GM19035 (cell line): ENCODE measurements at regions not wholly inside any gene's neighbourhood (a gene's known extent, or its start where the extent isn't known, plus 50 kb on each side); places are given as distances from the start of the nearest gene placed in this dataset.
"Not testable (repeated sequence)": the region's sequence is repeated elsewhere in the genome, so short reads cannot be mapped to it uniquely, and the experiment has no call there.

ENCODE experiments used
- ATAC-seq: cut with Tn5 transposase; IDR thresholded peaks from one replicate; pipeline ENCODE4 v1.9.1; 2021; ENCODE audit not compliant: unreplicated experiment

GRCh38 chr5:122599000-122599399, 175.9 kb upstream of the SNX2 start:
- no peak for ATAC-seq

- ATAC-seq: no peak
Measured at GRCh38 chr5:122600924-122601323, 174.0 kb upstream of the SNX2 start.

- ATAC-seq: no peak
Measured at GRCh38 chr5:122602700-122603099, 172.2 kb upstream of the SNX2 start.

- no peak for ATAC-seq
Measured at GRCh38 chr5:122605236-122605635, 169.6 kb upstream of the SNX2 start.

GRCh38 chr5:122607818-122608217, 167.1 kb upstream of the SNX2 start:
- no peak for ATAC-seq

- no peak for ATAC-seq
Measured at GRCh38 chr5:122608222-122608621, 166.7 kb upstream of the SNX2 start.

- no peak for ATAC-seq
Measured at GRCh38 chr5:122611406-122611805, 163.5 kb upstream of the SNX2 start.

- no peak for ATAC-seq
Measured at GRCh38 chr5:122612901-122613300, 162.0 kb upstream of the SNX2 start.

- ATAC-seq: no peak
Measured at GRCh38 chr5:122615146-122615545, 159.7 kb upstream of the SNX2 start.

- no peak for ATAC-seq
Measured at GRCh38 chr5:122615832-122616231, 159.0 kb upstream of the SNX2 start.

GRCh38 chr5:122618046-122618445, 156.8 kb upstream of the SNX2 start:
- ATAC-seq: not testable (repeated sequence)

- not testable (repeated sequence) for ATAC-seq
Measured at GRCh38 chr5:122620768-122621167, 154.1 kb upstream of the SNX2 start.

GRCh38 chr5:122628714-122629113, 146.2 kb upstream of the SNX2 start:
- ATAC-seq: not testable (repeated sequence)

GRCh38 chr5:122629121-122629677, 145.7 kb upstream of the SNX2 start:
- ATAC-seq: no peak

GRCh38 chr5:122638581-122638980, 136.3 kb upstream of the SNX2 start:
- no peak for ATAC-seq

GRCh38 chr5:122639033-122639432, 135.8 kb upstream of the SNX2 start:
- no peak for ATAC-seq

GRCh38 chr5:122639864-122640263, 135.0 kb upstream of the SNX2 start:
- ATAC-seq: no peak

GRCh38 chr5:122649080-122649479, 125.8 kb upstream of the SNX2 start:
- no peak for ATAC-seq

- no peak for ATAC-seq
Measured at GRCh38 chr5:122653087-122654017, 121.5 kb upstream of the SNX2 start.

- no peak for ATAC-seq
Measured at GRCh38 chr5:122656160-122656559, 118.7 kb upstream of the SNX2 start.

- ATAC-seq: no peak
Measured at GRCh38 chr5:122656577-122656976, 118.3 kb upstream of the SNX2 start.

- ATAC-seq: no peak
Measured at GRCh38 chr5:122661496-122662180, 113.2 kb upstream of the SNX2 start.
